ENCODE measurements at regions not wholly inside any gene's neighbourhood (a gene's known extent, or its start where the extent isn't known, plus 50 kb on each side); places are given as distances from the start of the nearest gene placed in this dataset.

- no peak for TF ChIP-seq CTCF (IDR thresholded peaks at IDR 0.05; ENCODE audit: low read length)
- TF ChIP-seq EZH2 (IDR thresholded peaks at IDR 0.05; ENCODE audit: borderline replicate concordance, low read length): no peak
- Histone ChIP-seq H3K9me2 (ENCODE audit: low read depth, low read length) (no peaks in the 10 kb centered on the region), H3K9ac (ENCODE audit: low read length) (no peak overlapping the region), H3K36me3 (ENCODE audit: insufficient read depth, low read length) (no peaks in the 10 kb centered on the region), H3K4me1 (ENCODE audit: insufficient read depth, low read length, severe bottlenecking) (no peaks in the 10 kb centered on the region), H4K20me1 (ENCODE audit: insufficient read depth, low read length) (no peaks in the 10 kb centered on the region), H3K9me3 (ENCODE audit: low read length) (no peaks in the 10 kb centered on the region), H3K27me3 (ENCODE audit: insufficient read depth, low read length) (no peaks in the 10 kb centered on the region), H3F3A (ENCODE audit: insufficient read depth, low read length) (no peaks in the 10 kb centered on the region), H3K4me3 (ENCODE audit: low read depth, low read length, poor library complexity, severe bottlenecking) (no peak overlapping the region), H3K27ac (ENCODE audit: low read depth, low read length, poor library complexity, severe bottlenecking) (no peak overlapping the region), H2AFZ (ENCODE audit: low read length) (no peak overlapping the region), H3K79me2 (ENCODE audit: insufficient read depth, low read length) (no peaks in the 10 kb centered on the region), H3K4me2 (ENCODE audit: low read length) (no peak overlapping the region)
Observed at GRCh38 chr2:60247471-60247870, 306.0 kb downstream of the BCL11A start.

GRCh38 chr2:60246583-60246982, 306.9 kb downstream of the BCL11A start:
- Histone ChIP-seq H3K79me2 (ENCODE audit: insufficient read depth, low read length) (no peaks in the 10 kb centered on the region), H3K27ac (ENCODE audit: low read depth, low read length, poor library complexity, severe bottlenecking) (no peak overlapping the region), H3K27me3 (ENCODE audit: insufficient read depth, low read length) (no peaks in the 10 kb centered on the region), H3F3A (ENCODE audit: insufficient read depth, low read length) (no peaks in the 10 kb centered on the region), H3K9me3 (ENCODE audit: low read length) (no peaks in the 10 kb centered on the region), H4K20me1 (ENCODE audit: insufficient read depth, low read length) (no peaks in the 10 kb centered on the region), H2AFZ (ENCODE audit: low read length) (no peak overlapping the region), H3K4me3 (ENCODE audit: low read depth, low read length, poor library complexity, severe bottlenecking) (no peak overlapping the region), H3K9ac (ENCODE audit: low read length) (no peak overlapping the region), H3K4me1 (ENCODE audit: insufficient read depth, low read length, severe bottlenecking) (no peaks in the 10 kb centered on the region), H3K9me2 (ENCODE audit: low read depth, low read length) (no peaks in the 10 kb centered on the region), H3K4me2 (ENCODE audit: low read length) (no peak overlapping the region), H3K36me3 (ENCODE audit: insufficient read depth, low read length) (no peaks in the 10 kb centered on the region)
- no peak for TF ChIP-seq EZH2 (IDR thresholded peaks at IDR 0.05; ENCODE audit: borderline replicate concordance, low read length)
- TF ChIP-seq CTCF (IDR thresholded peaks at IDR 0.05; ENCODE audit: low read length): no peak

GRCh38 chr2:60234274-60234986, 319.0 kb downstream of the BCL11A start:
- TF ChIP-seq CTCF (IDR thresholded peaks at IDR 0.05; ENCODE audit: low read length) (no peak), EZH2 (IDR thresholded peaks at IDR 0.05; ENCODE audit: borderline replicate concordance, low read length) (no peak)
- Histone ChIP-seq H3K4me1 (ENCODE audit: insufficient read depth, low read length, severe bottlenecking) (no peaks in the 10 kb centered on the region), H3K4me3 (ENCODE audit: low read depth, low read length, poor library complexity, severe bottlenecking) (no peak overlapping the region), H3F3A (ENCODE audit: insufficient read depth, low read length) (no peaks in the 10 kb centered on the region), H3K9me2 (ENCODE audit: low read depth, low read length) (no peaks in the 10 kb centered on the region), H3K36me3 (ENCODE audit: insufficient read depth, low read length) (no peaks in the 10 kb centered on the region), H3K9ac (ENCODE audit: low read length) (no peak overlapping the region), H4K20me1 (ENCODE audit: insufficient read depth, low read length) (no peaks in the 10 kb centered on the region), H3K79me2 (ENCODE audit: insufficient read depth, low read length) (no peaks in the 10 kb centered on the region), H3K4me2 (ENCODE audit: low read length) (no peak overlapping the region), H3K27ac (ENCODE audit: low read depth, low read length, poor library complexity, severe bottlenecking) (no peak overlapping the region), H2AFZ (ENCODE audit: low read length) (no peak overlapping the region), H3K27me3 (ENCODE audit: insufficient read depth, low read length) (no peaks in the 10 kb centered on the region), H3K9me3 (ENCODE audit: low read length) (no peaks in the 10 kb centered on the region)

All from OCI-LY1 (cell line).